ENCODE measurements at regions not wholly inside any gene's neighbourhood (a gene's known extent, or its start where the extent isn't known, plus 50 kb on each side); places are given as distances from the start of the nearest gene placed in this dataset.

GRCh38 chr6:49328051-49328744 lies 134.9 kb downstream of the MMUT start:
- TF ChIP-seq CTCF (IDR thresholded peaks at IDR 0.05) (no peak), ZFX (IDR thresholded peaks at IDR 0.05; ENCODE audit: borderline replicate concordance) (no peak)
